ENCODE measurements at regions not wholly inside any gene's neighbourhood (a gene's known extent, or its start where the extent isn't known, plus 50 kb on each side); places are given as distances from the start of the nearest gene placed in this dataset.
A peak's percentile ranks its signal among the peaks of the same experiment; 100 is the strongest.

- Mint-ChIP-seq H3K27ac (no peak overlapping the region), H3K27me3 (ENCODE audit: low read depth) (no peaks in the 10 kb centered on the region), H3K4me3 (no peak overlapping the region), H3K9me3 (no peaks in the 10 kb centered on the region), H3K4me1 (ENCODE audit: low read depth) (no peaks in the 10 kb centered on the region), H3K36me3 (ENCODE audit: low read depth) (no peaks in the 10 kb centered on the region)
- DNase-seq (ENCODE audit: low spot score) = no peak
Observed at GRCh38 chr2:18482666-18483065, 77.8 kb downstream of the RDH14 start.

- Mint-ChIP-seq H3K27me3 (ENCODE audit: low read depth) (no peaks in the 10 kb centered on the region), H3K4me1 (ENCODE audit: low read depth) (no peaks in the 10 kb centered on the region), H3K9me3 (no peaks in the 10 kb centered on the region), H3K27ac (no peak overlapping the region), H3K4me3 (no peak overlapping the region), H3K36me3 (ENCODE audit: low read depth) (no peaks in the 10 kb centered on the region)
- DNase-seq (ENCODE audit: low spot score) = no peak
Observed at GRCh38 chr2:18479947-18480369, 80.5 kb downstream of the RDH14 start.

- H3K4me3 Mint-ChIP-seq = no peak overlapping the region
Observed at GRCh38 chr2:18477293-18477692, 83.2 kb downstream of the RDH14 start.

GRCh38 chr2:18476484-18476883, 84.0 kb downstream of the RDH14 start:
- H3K36me3 Mint-ChIP-seq (ENCODE audit: low read depth) = no peaks in the 10 kb centered on the region
- no peak overlapping the region for H3K27ac Mint-ChIP-seq
- H3K4me3 Mint-ChIP-seq = no peak overlapping the region
- H3K9me3 Mint-ChIP-seq = no peaks in the 10 kb centered on the region
- H3K27me3 Mint-ChIP-seq (ENCODE audit: low read depth) = peaks cover 7% of the 10 kb centered on the region
- DNase-seq (ENCODE audit: low spot score) = no peak
- no peaks in the 10 kb centered on the region for H3K4me1 Mint-ChIP-seq (ENCODE audit: low read depth)

More at GRCh38 chr2:18477293-18477692, 83.2 kb downstream of the RDH14 start:
- Mint-ChIP-seq H3K27ac (no peak overlapping the region), H3K9me3 (no peaks in the 10 kb centered on the region), H3K36me3 (ENCODE audit: low read depth) (no peaks in the 10 kb centered on the region), H3K27me3 (ENCODE audit: low read depth) (peaks cover 7% of the 10 kb centered on the region), H3K4me1 (ENCODE audit: low read depth) (no peaks in the 10 kb centered on the region)
- no peak for DNase-seq (ENCODE audit: low spot score)

- peaks cover 9% of the 10 kb centered on the region for H3K27me3 Mint-ChIP-seq (ENCODE audit: low read depth)
- no peaks in the 10 kb centered on the region for H3K4me1 Mint-ChIP-seq (ENCODE audit: low read depth)
- H3K9me3 Mint-ChIP-seq = no peaks in the 10 kb centered on the region
- H3K36me3 Mint-ChIP-seq (ENCODE audit: low read depth) = no peaks in the 10 kb centered on the region
- H3K27ac Mint-ChIP-seq = no peak overlapping the region
- no peak for DNase-seq (ENCODE audit: low spot score)
- H3K4me3 Mint-ChIP-seq = no peak overlapping the region
Observed at GRCh38 chr2:18475884-18476283, 84.6 kb downstream of the RDH14 start.

- no peaks in the 10 kb centered on the region for H3K4me1 Mint-ChIP-seq (ENCODE audit: low read depth)
- H3K9me3 Mint-ChIP-seq = no peaks in the 10 kb centered on the region
- no peak overlapping the region for H3K4me3 Mint-ChIP-seq
- H3K27me3 Mint-ChIP-seq (ENCODE audit: low read depth) = peaks cover 10% of the 10 kb centered on the region
- H3K27ac Mint-ChIP-seq = no peak overlapping the region
- H3K36me3 Mint-ChIP-seq (ENCODE audit: low read depth) = no peaks in the 10 kb centered on the region
- DNase-seq (ENCODE audit: low spot score) = no peak
Observed at GRCh38 chr2:18474700-18475099, 85.8 kb downstream of the RDH14 start.

- no peaks in the 10 kb centered on the region for H3K4me1 Mint-ChIP-seq (ENCODE audit: low read depth)
- H3K9me3 Mint-ChIP-seq = no peaks in the 10 kb centered on the region
- no peak overlapping the region for H3K27ac Mint-ChIP-seq
- DNase-seq (ENCODE audit: low spot score) = peak; percentile 4
- no peaks in the 10 kb centered on the region for H3K36me3 Mint-ChIP-seq (ENCODE audit: low read depth)
- H3K4me3 Mint-ChIP-seq = no peak overlapping the region
- H3K27me3 Mint-ChIP-seq (ENCODE audit: low read depth) = peaks cover 10% of the 10 kb centered on the region
Observed at GRCh38 chr2:18473241-18474181, 86.9 kb downstream of the RDH14 start.

GRCh38 chr2:18467749-18468360, 92.6 kb downstream of the RDH14 start:
- no peak overlapping the region for H3K27ac Mint-ChIP-seq
- H3K4me1 Mint-ChIP-seq (ENCODE audit: low read depth) = no peaks in the 10 kb centered on the region
- H3K27me3 Mint-ChIP-seq (ENCODE audit: low read depth) = peaks cover 4% of the 10 kb centered on the region
- no peak for DNase-seq (ENCODE audit: low spot score)
- no peak overlapping the region for H3K4me3 Mint-ChIP-seq
- no peaks in the 10 kb centered on the region for H3K36me3 Mint-ChIP-seq (ENCODE audit: low read depth)
- H3K9me3 Mint-ChIP-seq = no peaks in the 10 kb centered on the region

- Mint-ChIP-seq H3K27me3 (ENCODE audit: low read depth) (peaks cover 2% of the 10 kb centered on the region), H3K9me3 (no peaks in the 10 kb centered on the region), H3K4me3 (no peak overlapping the region), H3K4me1 (ENCODE audit: low read depth) (no peaks in the 10 kb centered on the region), H3K27ac (no peak overlapping the region), H3K36me3 (ENCODE audit: low read depth) (no peaks in the 10 kb centered on the region)
- no peak for DNase-seq (ENCODE audit: low spot score)
Observed at GRCh38 chr2:18465979-18466378, 94.5 kb downstream of the RDH14 start.

GRCh38 chr2:18464913-18465312, 95.5 kb downstream of the RDH14 start:
- no peak for DNase-seq (ENCODE audit: low spot score)
- Mint-ChIP-seq H3K4me1 (ENCODE audit: low read depth) (no peaks in the 10 kb centered on the region), H3K27me3 (ENCODE audit: low read depth) (no peaks in the 10 kb centered on the region), H3K27ac (no peak overlapping the region), H3K4me3 (no peak overlapping the region), H3K9me3 (no peaks in the 10 kb centered on the region), H3K36me3 (ENCODE audit: low read depth) (no peaks in the 10 kb centered on the region)

- H3K27ac Mint-ChIP-seq = no peak overlapping the region
- H3K9me3 Mint-ChIP-seq = no peaks in the 10 kb centered on the region
- no peaks in the 10 kb centered on the region for H3K36me3 Mint-ChIP-seq (ENCODE audit: low read depth)
- DNase-seq (ENCODE audit: low spot score) = no peak
- no peaks in the 10 kb centered on the region for H3K27me3 Mint-ChIP-seq (ENCODE audit: low read depth)
- no peak overlapping the region for H3K4me3 Mint-ChIP-seq
- H3K4me1 Mint-ChIP-seq (ENCODE audit: low read depth) = no peaks in the 10 kb centered on the region
Observed at GRCh38 chr2:18456026-18456425, 104.4 kb downstream of the RDH14 start.

- no peak overlapping the region for H3K27ac Mint-ChIP-seq
- H3K27me3 Mint-ChIP-seq (ENCODE audit: low read depth) = no peaks in the 10 kb centered on the region
- H3K36me3 Mint-ChIP-seq (ENCODE audit: low read depth) = no peaks in the 10 kb centered on the region
- no peak overlapping the region for H3K4me3 Mint-ChIP-seq
- H3K9me3 Mint-ChIP-seq = no peaks in the 10 kb centered on the region
- no peaks in the 10 kb centered on the region for H3K4me1 Mint-ChIP-seq (ENCODE audit: low read depth)
- no peak for DNase-seq (ENCODE audit: low spot score)
Observed at GRCh38 chr2:18455236-18455862, 105.1 kb downstream of the RDH14 start.

GRCh38 chr2:18454692-18455235, 105.7 kb downstream of the RDH14 start:
- Mint-ChIP-seq H3K36me3 (ENCODE audit: low read depth) (no peaks in the 10 kb centered on the region), H3K4me3 (no peak overlapping the region), H3K27me3 (ENCODE audit: low read depth) (no peaks in the 10 kb centered on the region), H3K9me3 (no peaks in the 10 kb centered on the region), H3K4me1 (ENCODE audit: low read depth) (no peaks in the 10 kb centered on the region), H3K27ac (no peak overlapping the region)
- no peak for DNase-seq (ENCODE audit: low spot score)

- no peak overlapping the region for H3K4me3 Mint-ChIP-seq
- H3K27ac Mint-ChIP-seq = no peak overlapping the region
- H3K27me3 Mint-ChIP-seq (ENCODE audit: low read depth) = peaks cover 7% of the 10 kb centered on the region
- H3K4me1 Mint-ChIP-seq (ENCODE audit: low read depth) = no peaks in the 10 kb centered on the region
- no peaks in the 10 kb centered on the region for H3K36me3 Mint-ChIP-seq (ENCODE audit: low read depth)
- DNase-seq (ENCODE audit: low spot score) = no peak
- no peaks in the 10 kb centered on the region for H3K9me3 Mint-ChIP-seq
Observed at GRCh38 chr2:18446715-18447114, 113.7 kb downstream of the RDH14 start.

Measured in T-helper 2 cell treated with Interferon-gamma antibody and Interleukin-4, amounts not matched to agents 5 μg/mL and 100 μg/mL, for 36 hours (primary cell).